Glutamatergic neuron (in vitro differentiated cells): ENCODE measurements at regions not wholly inside any gene's neighbourhood (a gene's known extent, or its start where the extent isn't known, plus 50 kb on each side); places are given as distances from the start of the nearest gene placed in this dataset.
A peak's percentile ranks its signal among the peaks of the same experiment; 100 is the strongest.
"Not testable (repeated sequence)": the region's sequence is repeated elsewhere in the genome, so short reads cannot be mapped to it uniquely, and the experiment has no call there.

Source experiments
- DNase-seq: peaks from one replicate; pipeline ENCODE4 v3.0.0; 2022
- H3K27ac Mint-ChIP-seq: one replicate; pipeline ENCODE4 v1.8.0; 2020; ENCODE audit warnings: mild to moderate bottlenecking, mixed read lengths, inconsistent platforms; ENCODE audit not compliant: unreplicated experiment
- H3K27me3 Mint-ChIP-seq: one replicate; pipeline ENCODE4 v1.8.0; 2020; ENCODE audit warnings: mild to moderate bottlenecking, moderate library complexity, mixed read lengths, inconsistent platforms; ENCODE audit not compliant: unreplicated experiment
- H3K36me3 Mint-ChIP-seq: one replicate; pipeline ENCODE4 v1.8.0; 2020; ENCODE audit warnings: mild to moderate bottlenecking, mixed read lengths, inconsistent platforms; ENCODE audit not compliant: unreplicated experiment
- H3K4me1 Mint-ChIP-seq: one replicate; pipeline ENCODE4 v1.8.0; 2020; ENCODE audit warnings: mild to moderate bottlenecking, low read depth, mixed read lengths, inconsistent platforms; ENCODE audit not compliant: unreplicated experiment
- H3K4me3 Mint-ChIP-seq: one replicate; pipeline ENCODE4 v1.8.0; 2020; ENCODE audit warnings: mild to moderate bottlenecking, mixed read lengths, inconsistent platforms; ENCODE audit not compliant: unreplicated experiment
- H3K9me3 Mint-ChIP-seq: one replicate; pipeline ENCODE4 v1.8.0; 2020; ENCODE audit warnings: mild to moderate bottlenecking, moderate library complexity, mixed read lengths, inconsistent platforms; ENCODE audit not compliant: unreplicated experiment
- TF ChIP-seq, protein P1 (sequence below): fragments of 200-600 bp; sonication (generic); IDR thresholded peaks from one replicate; pipeline ENCODE4 v1.5.0; 2021; ENCODE audit not compliant: partially characterized antibody, unreplicated experiment

- no peak for DNase-seq
- H3K27me3 Mint-ChIP-seq = peaks cover 6% of the 10 kb centered on the region
- H3K9me3 Mint-ChIP-seq = peaks cover 8% of the 10 kb centered on the region
- H3K4me1 Mint-ChIP-seq = peaks cover 12% of the 10 kb centered on the region
- peak overlapping the region; percentile 5 for H3K27ac Mint-ChIP-seq
- no peak overlapping the region for H3K4me3 Mint-ChIP-seq
- TF ChIP-seq, protein P1, sequence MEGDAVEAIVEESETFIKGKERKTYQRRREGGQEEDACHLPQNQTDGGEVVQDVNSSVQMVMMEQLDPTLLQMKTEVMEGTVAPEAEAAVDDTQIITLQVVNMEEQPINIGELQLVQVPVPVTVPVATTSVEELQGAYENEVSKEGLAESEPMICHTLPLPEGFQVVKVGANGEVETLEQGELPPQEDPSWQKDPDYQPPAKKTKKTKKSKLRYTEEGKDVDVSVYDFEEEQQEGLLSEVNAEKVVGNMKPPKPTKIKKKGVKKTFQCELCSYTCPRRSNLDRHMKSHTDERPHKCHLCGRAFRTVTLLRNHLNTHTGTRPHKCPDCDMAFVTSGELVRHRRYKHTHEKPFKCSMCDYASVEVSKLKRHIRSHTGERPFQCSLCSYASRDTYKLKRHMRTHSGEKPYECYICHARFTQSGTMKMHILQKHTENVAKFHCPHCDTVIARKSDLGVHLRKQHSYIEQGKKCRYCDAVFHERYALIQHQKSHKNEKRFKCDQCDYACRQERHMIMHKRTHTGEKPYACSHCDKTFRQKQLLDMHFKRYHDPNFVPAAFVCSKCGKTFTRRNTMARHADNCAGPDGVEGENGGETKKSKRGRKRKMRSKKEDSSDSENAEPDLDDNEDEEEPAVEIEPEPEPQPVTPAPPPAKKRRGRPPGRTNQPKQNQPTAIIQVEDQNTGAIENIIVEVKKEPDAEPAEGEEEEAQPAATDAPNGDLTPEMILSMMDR = no peak
- H3K36me3 Mint-ChIP-seq = no peaks in the 10 kb centered on the region
These were observed 104.1 kb upstream of the TMPRSS2 start for GRCh38 chr21:41611966-41612606.

GRCh38 chr21:41611441-41611840 is 103.5 kb upstream of the TMPRSS2 start:
- no peaks in the 10 kb centered on the region for H3K36me3 Mint-ChIP-seq
- TF ChIP-seq, protein P1 = no peak
- no peak for DNase-seq
- peaks cover 9% of the 10 kb centered on the region for H3K9me3 Mint-ChIP-seq
- no peak overlapping the region for H3K4me3 Mint-ChIP-seq
- peaks cover 12% of the 10 kb centered on the region for H3K4me1 Mint-ChIP-seq
- H3K27me3 Mint-ChIP-seq = peaks cover 6% of the 10 kb centered on the region
- no peak overlapping the region for H3K27ac Mint-ChIP-seq

- not testable (repeated sequence) for H3K36me3 Mint-ChIP-seq, H3K4me1 Mint-ChIP-seq, H3K4me3 Mint-ChIP-seq
These were observed 102.8 kb upstream of the TMPRSS2 start for GRCh38 chr21:41610840-41611115.

GRCh38 chr21:41610042-41610839 is 102.3 kb upstream of the TMPRSS2 start:
- no peak overlapping the region for H3K4me3 Mint-ChIP-seq
- peaks cover 6% of the 10 kb centered on the region for H3K27me3 Mint-ChIP-seq
- H3K9me3 Mint-ChIP-seq = peaks cover 11% of the 10 kb centered on the region
- TF ChIP-seq, protein P1 = peak; percentile 80
- no peaks in the 10 kb centered on the region for H3K36me3 Mint-ChIP-seq
- H3K27ac Mint-ChIP-seq = no peak overlapping the region
- peak; percentile 75 for DNase-seq
- peaks cover 8% of the 10 kb centered on the region for H3K4me1 Mint-ChIP-seq

More at GRCh38 chr21:41610840-41611115, 102.8 kb upstream of the TMPRSS2 start:
- H3K9me3 Mint-ChIP-seq, H3K27ac Mint-ChIP-seq, H3K27me3 Mint-ChIP-seq, DNase-seq: not testable (repeated sequence)

DNA sequence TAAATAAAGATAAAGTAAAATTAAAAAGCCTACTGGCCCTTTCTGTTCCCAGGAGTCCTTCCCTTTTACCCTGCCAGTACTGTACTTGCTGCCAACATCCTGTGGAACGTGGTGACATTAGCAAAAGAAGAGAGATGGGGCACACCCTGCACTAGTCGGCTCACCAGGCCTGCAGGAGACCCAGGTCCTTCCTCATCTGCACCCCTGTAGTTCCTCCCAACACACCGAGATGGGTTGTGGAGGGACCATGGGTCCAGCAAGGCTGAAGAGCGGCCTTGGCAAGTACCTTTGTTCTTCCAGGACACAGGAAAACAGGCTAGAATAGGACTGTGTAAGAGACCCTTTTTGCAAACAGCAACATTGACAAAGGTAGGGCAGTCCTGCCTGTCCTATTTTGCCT is 98.7 kb upstream of the TMPRSS2 start:
- Mint-ChIP-seq H3K36me3 (no peaks in the 10 kb centered on the region), H3K27me3 (peaks cover 6% of the 10 kb centered on the region), H3K27ac (no peak overlapping the region), H3K9me3 (peaks cover 10% of the 10 kb centered on the region), H3K4me3 (no peak overlapping the region), H3K4me1 (peaks cover 4% of the 10 kb centered on the region)
- TF ChIP-seq, protein P1 = no peak
- DNase-seq = no peak
